Osteocyte (in vitro differentiated cells): ENCODE measurements at regions not wholly inside any gene's neighbourhood (a gene's known extent, or its start where the extent isn't known, plus 50 kb on each side); places are given as distances from the start of the nearest gene placed in this dataset.
A peak's percentile ranks its signal among the peaks of the same experiment; 100 is the strongest.

Experiments
- DNase-seq: peaks from one replicate; pipeline ENCODE4 v3.0.0; 2021; ENCODE audit warnings: mixed read lengths; ENCODE audit not compliant: unreplicated experiment; ENCODE audit errors: extremely low spot score
- H3K27ac Mint-ChIP-seq: one replicate; pipeline ENCODE4 v1.8.0; 2021; ENCODE audit warnings: mild to moderate bottlenecking, mixed read lengths; ENCODE audit not compliant: unreplicated experiment
- H3K27me3 Mint-ChIP-seq: one replicate; pipeline ENCODE4 v1.8.0; 2021; ENCODE audit warnings: mixed read lengths; ENCODE audit not compliant: unreplicated experiment
- H3K36me3 Mint-ChIP-seq: one replicate; pipeline ENCODE4 v1.8.0; 2021; ENCODE audit warnings: mixed read lengths; ENCODE audit not compliant: unreplicated experiment
- H3K4me1 Mint-ChIP-seq: one replicate; pipeline ENCODE4 v1.8.0; 2021; ENCODE audit warnings: mixed read lengths; ENCODE audit not compliant: unreplicated experiment
- H3K4me3 Mint-ChIP-seq: one replicate; pipeline ENCODE4 v1.8.0; 2021; ENCODE audit warnings: mild to moderate bottlenecking, moderate library complexity, mixed read lengths; ENCODE audit not compliant: unreplicated experiment
- H3K9me3 Mint-ChIP-seq: one replicate; pipeline ENCODE4 v1.8.0; 2021; ENCODE audit warnings: mixed read lengths; ENCODE audit not compliant: unreplicated experiment
- TF ChIP-seq, protein P1 (sequence below): fragments of 200-600 bp; sonication (generic); IDR thresholded peaks from 2 replicates; pipeline ENCODE4 v1.5.0; 2021; ENCODE audit warnings: antibody characterized with exemption, mild to moderate bottlenecking, moderate library complexity

- H3K27me3 Mint-ChIP-seq: peaks cover 2% of the 10 kb centered on the region
- H3K36me3 Mint-ChIP-seq: no peaks in the 10 kb centered on the region
- TF ChIP-seq, protein P1, sequence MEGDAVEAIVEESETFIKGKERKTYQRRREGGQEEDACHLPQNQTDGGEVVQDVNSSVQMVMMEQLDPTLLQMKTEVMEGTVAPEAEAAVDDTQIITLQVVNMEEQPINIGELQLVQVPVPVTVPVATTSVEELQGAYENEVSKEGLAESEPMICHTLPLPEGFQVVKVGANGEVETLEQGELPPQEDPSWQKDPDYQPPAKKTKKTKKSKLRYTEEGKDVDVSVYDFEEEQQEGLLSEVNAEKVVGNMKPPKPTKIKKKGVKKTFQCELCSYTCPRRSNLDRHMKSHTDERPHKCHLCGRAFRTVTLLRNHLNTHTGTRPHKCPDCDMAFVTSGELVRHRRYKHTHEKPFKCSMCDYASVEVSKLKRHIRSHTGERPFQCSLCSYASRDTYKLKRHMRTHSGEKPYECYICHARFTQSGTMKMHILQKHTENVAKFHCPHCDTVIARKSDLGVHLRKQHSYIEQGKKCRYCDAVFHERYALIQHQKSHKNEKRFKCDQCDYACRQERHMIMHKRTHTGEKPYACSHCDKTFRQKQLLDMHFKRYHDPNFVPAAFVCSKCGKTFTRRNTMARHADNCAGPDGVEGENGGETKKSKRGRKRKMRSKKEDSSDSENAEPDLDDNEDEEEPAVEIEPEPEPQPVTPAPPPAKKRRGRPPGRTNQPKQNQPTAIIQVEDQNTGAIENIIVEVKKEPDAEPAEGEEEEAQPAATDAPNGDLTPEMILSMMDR: no peak
- no peaks in the 10 kb centered on the region for H3K9me3 Mint-ChIP-seq
- peak; percentile 86 for DNase-seq
- peak overlapping the region; percentile 51 for H3K4me3 Mint-ChIP-seq
- peak overlapping the region; percentile 88 for H3K27ac Mint-ChIP-seq
- H3K4me1 Mint-ChIP-seq: peaks cover 54% of the 10 kb centered on the region
These were observed 148.7 kb downstream of the PRL start for GRCh38 chr6:22147921-22148776.

GRCh38 chr6:22149096-22149495, 147.7 kb downstream of the PRL start:
- no peak overlapping the region for H3K4me3 Mint-ChIP-seq
- no peaks in the 10 kb centered on the region for H3K36me3 Mint-ChIP-seq
- peaks cover 63% of the 10 kb centered on the region for H3K4me1 Mint-ChIP-seq
- TF ChIP-seq, protein P1: no peak
- H3K27ac Mint-ChIP-seq: no peak overlapping the region
- H3K9me3 Mint-ChIP-seq: no peaks in the 10 kb centered on the region
- no peaks in the 10 kb centered on the region for H3K27me3 Mint-ChIP-seq
- DNase-seq: no peak

GRCh38 chr6:22149501-22150367, 147.1 kb downstream of the PRL start:
- H3K27me3 Mint-ChIP-seq: no peaks in the 10 kb centered on the region
- no peaks in the 10 kb centered on the region for H3K9me3 Mint-ChIP-seq
- TF ChIP-seq, protein P1: no peak
- no peaks in the 10 kb centered on the region for H3K36me3 Mint-ChIP-seq
- peaks cover 64% of the 10 kb centered on the region for H3K4me1 Mint-ChIP-seq
- H3K27ac Mint-ChIP-seq: no peak overlapping the region
- no peak overlapping the region for H3K4me3 Mint-ChIP-seq
- DNase-seq: no peak

GRCh38 chr6:22150368-22151035, 146.3 kb downstream of the PRL start:
- H3K27ac Mint-ChIP-seq: no peak overlapping the region
- DNase-seq: no peak
- no peaks in the 10 kb centered on the region for H3K36me3 Mint-ChIP-seq
- H3K4me3 Mint-ChIP-seq: no peak overlapping the region
- H3K27me3 Mint-ChIP-seq: no peaks in the 10 kb centered on the region
- no peaks in the 10 kb centered on the region for H3K9me3 Mint-ChIP-seq
- TF ChIP-seq, protein P1: no peak
- peaks cover 64% of the 10 kb centered on the region for H3K4me1 Mint-ChIP-seq
